DMS79 treated with DMSO at 0.1 percent for 48 hours (cell line): ENCODE measurements at regions not wholly inside any gene's neighbourhood (a gene's known extent, or its start where the extent isn't known, plus 50 kb on each side); places are given as distances from the start of the nearest gene placed in this dataset.
"Not testable (repeated sequence)": the region's sequence is repeated elsewhere in the genome, so short reads cannot be mapped to it uniquely, and the experiment has no call there.

Experiments
- DNase-seq: peaks from one replicate; lab custom pipeline; 2025; lab: John Stamatoyannopoulos, UW

GRCh38 chr14:36411951-36412350 lies 91.5 kb upstream of the MBIP start:
- not testable (repeated sequence) for DNase-seq

- no peak for DNase-seq
Measured at GRCh38 chr14:36408388-36408787, 88.0 kb upstream of the MBIP start.

- no peak for DNase-seq
Measured at GRCh38 chr14:36405589-36406274, 85.3 kb upstream of the MBIP start.

- DNase-seq: no peak
Measured at GRCh38 chr14:36402867-36403266, 82.4 kb upstream of the MBIP start.

- no peak for DNase-seq
Measured at GRCh38 chr14:36398463-36399291, 78.2 kb upstream of the MBIP start.

GRCh38 chr14:36397357-36397756 lies 76.9 kb upstream of the MBIP start:
- no peak for DNase-seq

GRCh38 chr14:36396798-36397197 lies 76.4 kb upstream of the MBIP start:
- no peak for DNase-seq

GRCh38 chr14:36394593-36394992 lies 74.2 kb upstream of the MBIP start:
- DNase-seq: peak; percentile 46

- no peak for DNase-seq
Measured at GRCh38 chr14:36390718-36391117, 70.3 kb upstream of the MBIP start.

GRCh38 chr14:36383767-36384431 lies 63.5 kb upstream of the MBIP start:
- DNase-seq: peak; percentile 77

GRCh38 chr14:36373982-36374673 lies 53.7 kb upstream of the MBIP start:
- DNase-seq: peak; percentile 93
